T-cell (primary cell): ENCODE measurements at regions not wholly inside any gene's neighbourhood (a gene's known extent, or its start where the extent isn't known, plus 50 kb on each side); places are given as distances from the start of the nearest gene placed in this dataset.
"Not testable (repeated sequence)": the region's sequence is repeated elsewhere in the genome, so short reads cannot be mapped to it uniquely, and the experiment has no call there.

Experiments used
- ATAC-seq, 4 experiments: fragments of 200-7000 bp in 3 of 4; fragments of 150-1000 bp in 1 of 4; cut with Tn5 transposase; replicated peaks in 1 of 4; 1 replicate in 3 of 4; 2 replicates in 1 of 4; pipeline ENCODE4 v1.10.0; 2021; ENCODE audit warnings: moderate library complexity in 3 of 4, mild to moderate bottlenecking in 2 of 4, moderate number of reproducible peaks in 1 of 4
- CTCF ChIA-PET, 2 donors: fragments of 300-600 bp; sonication (Branson Sonifier 250); formaldehyde crosslinking; loops; one replicate each; lab custom pipeline; 2022; ENCODE audit warnings: antibody characterized with exemption in 2 of 2; lab: Charles Lee
- POLR2A ChIA-PET, 2 donors: fragments of 300-600 bp; sonication (Branson Sonifier 250); formaldehyde crosslinking; loops; one replicate each; lab custom pipeline; 2022; ENCODE audit warnings: antibody characterized with exemption in 2 of 2; lab: Charles Lee
- DNase-seq, 35 experiments: peaks; one replicate each; pipeline versions ENCODE4 v3.0.0 to v3.0.0-alpha.2; 2013 to 2023
- H3K27ac ChIP-seq: one replicate; pipeline ENCODE4 v1.5.1; 2013; ENCODE audit warnings: low read length
- H3K27me3 ChIP-seq, 2 experiments: replicated peaks in 1 of 2; 1 replicate in 1 of 2; 2 replicates in 1 of 2; pipeline versions ENCODE4 v1.6.1 to v1.7.0; 2013; ENCODE audit warnings: low read length in 1 of 2, mixed read lengths in 1 of 2; ENCODE audit not compliant: control insufficient read depth in 2 of 2, insufficient read depth in 2 of 2; ENCODE audit errors: extremely low read depth in 1 of 2
- H3K36me3 ChIP-seq, 2 donors: 1 replicate in 1 of 2; 2 replicates in 1 of 2; pipeline versions ENCODE4 v1.6.1 to v1.7.0; 2013; ENCODE audit warnings: low read length in 1 of 2; ENCODE audit not compliant: control insufficient read depth in 2 of 2, insufficient read depth in 1 of 2; ENCODE audit errors: extremely low read depth in 1 of 2
- H3K4me1 ChIP-seq, 2 experiments: 1 replicate in 1 of 2; 2 replicates in 1 of 2; pipeline versions ENCODE4 v1.6.1 to v1.7.0; 2013; ENCODE audit warnings: low read length in 2 of 2, mixed read lengths in 1 of 2; ENCODE audit not compliant: insufficient read depth in 2 of 2, control insufficient read depth in 1 of 2; ENCODE audit errors: extremely low read depth in 1 of 2
- H3K4me3 ChIP-seq, 2 donors: 1 replicate in 1 of 2; 2 replicates in 1 of 2; pipeline versions ENCODE4 v1.5.1 to v1.7.0; 2013; ENCODE audit warnings: mild to moderate bottlenecking in 2 of 2, low read length in 1 of 2, moderate library complexity in 1 of 2; ENCODE audit not compliant: control insufficient read depth in 1 of 2; ENCODE audit errors: extremely low read depth in 1 of 2
- H3K9me3 ChIP-seq: 2 replicates; pipeline ENCODE4 v1.7.0; 2013
- H3K27ac Mint-ChIP-seq, 2 donors: one replicate each; pipeline ENCODE4 v1.8.0; 2020 to 2021; ENCODE audit warnings: mild to moderate bottlenecking in 2 of 2, mixed read lengths in 2 of 2
- H3K27me3 Mint-ChIP-seq, 2 donors: one replicate each; pipeline ENCODE4 v1.8.0; 2021 to 2022; ENCODE audit warnings: mixed read lengths in 2 of 2
- H3K36me3 Mint-ChIP-seq: one replicate; pipeline ENCODE4 v1.8.0; 2021; ENCODE audit warnings: mixed read lengths
- H3K4me1 Mint-ChIP-seq, 3 donors: one replicate each; pipeline ENCODE4 v1.8.0; 2020 to 2022; ENCODE audit warnings: mixed read lengths in 3 of 3, mild to moderate bottlenecking in 1 of 3
- H3K4me3 Mint-ChIP-seq, 3 donors: one replicate each; pipeline ENCODE4 v1.8.0; 2020 to 2022; ENCODE audit warnings: mild to moderate bottlenecking in 3 of 3, mixed read lengths in 3 of 3, moderate library complexity in 3 of 3
- H3K9me3 Mint-ChIP-seq, 3 donors: one replicate each; pipeline ENCODE4 v1.8.0; 2020 to 2022; ENCODE audit warnings: mixed read lengths in 3 of 3
- WGBS: methylation state at CpG from one replicate; pipeline ENCODE4 v1.1.5; 2013; ENCODE audit warnings: missing lambda C conversion rate; ENCODE audit not compliant: insufficient coverage; 5-methylcytosine and 5-hydroxymethylcytosine counted together

- H3K27me3 Mint-ChIP-seq, DNase-seq, H3K9me3 ChIP-seq, H3K27ac Mint-ChIP-seq, CTCF ChIA-PET, H3K4me3 Mint-ChIP-seq, H3K4me1 ChIP-seq, H3K27ac ChIP-seq, POLR2A ChIA-PET, H3K36me3 Mint-ChIP-seq, H3K36me3 ChIP-seq, H3K27me3 ChIP-seq, H3K4me1 Mint-ChIP-seq, H3K4me3 ChIP-seq, ATAC-seq: not testable (repeated sequence)
- peaks cover 10 to 17% (median 13%) of the 10 kb centered on the region in 3 donors for H3K9me3 Mint-ChIP-seq
- WGBS, result no CpG with 5 or more reads among the region's 2 CpGs
Observed at GRCh38 chr1:219070395-219070794, 103.3 kb upstream of the LYPLAL1 start.

GRCh38 chr1:219071209-219071608 lies 102.5 kb upstream of the LYPLAL1 start:
- H3K27me3 Mint-ChIP-seq, result no peaks in the 10 kb centered on the region
- H3K9me3 ChIP-seq, result peaks cover 2% of the 10 kb centered on the region
- DNase-seq, result no peak
- H3K27me3 ChIP-seq, result no peaks in the 10 kb centered on the region
- ATAC-seq, result no peak
- no peak overlapping the region for H3K27ac ChIP-seq
- H3K4me3 ChIP-seq, result no peak overlapping the region
- ChIA-PET CTCF (no interaction called here), POLR2A (no interaction called here)
- no peak overlapping the region for H3K4me3 Mint-ChIP-seq
- H3K9me3 Mint-ChIP-seq, result peaks cover 10 to 17% (median 13%) of the 10 kb centered on the region in 3 donors
- H3K36me3 ChIP-seq, result no peaks in the 10 kb centered on the region
- no peaks in the 10 kb centered on the region for H3K4me1 Mint-ChIP-seq
- WGBS, result 41% methylated on average over 2 of the region's 4 CpGs
- H3K36me3 Mint-ChIP-seq, result no peaks in the 10 kb centered on the region
- H3K4me1 ChIP-seq, result no peaks in the 10 kb centered on the region
- no peak overlapping the region for H3K27ac Mint-ChIP-seq

DNA sequence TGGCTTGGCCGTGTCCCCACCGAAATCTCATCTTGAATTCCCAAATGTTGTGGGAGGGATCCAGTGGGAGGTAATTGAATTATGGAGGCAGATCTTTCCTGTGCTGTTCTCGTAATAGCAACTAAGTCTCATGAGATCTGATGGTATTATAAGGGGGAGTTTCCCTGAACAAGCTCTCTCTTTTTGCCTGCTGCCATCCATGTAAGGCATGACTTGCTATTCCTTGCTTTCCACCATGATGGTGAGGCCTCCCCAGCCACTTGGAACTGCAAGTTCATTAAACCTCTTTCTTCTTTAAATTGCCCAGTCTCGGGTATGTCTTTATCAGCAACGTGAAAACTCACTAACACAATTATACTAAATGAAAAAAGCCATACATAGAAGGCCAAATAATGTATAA lies 101.3 kb upstream of the LYPLAL1 start:
- no peak overlapping the region for H3K4me3 Mint-ChIP-seq
- H3K4me1 Mint-ChIP-seq, result no peaks in the 10 kb centered on the region
- H3K4me3 ChIP-seq, result no peak overlapping the region
- ATAC-seq, result no peak
- no peak for DNase-seq
- H3K27me3 Mint-ChIP-seq, result no peaks in the 10 kb centered on the region
- no peak overlapping the region for H3K27ac Mint-ChIP-seq
- ChIA-PET CTCF (no interaction called here), POLR2A (interaction anchor here in 1 of 2 donors (0.6 kb wide), 1 partner anchor 26 kb away, joined by 3 read pairs; no protein-coding TSS in a partner anchor)
- H3K4me1 ChIP-seq, result no peaks in the 10 kb centered on the region
- peaks cover 2% of the 10 kb centered on the region for H3K9me3 ChIP-seq
- 60% methylated on average over 1 of the region's 5 CpGs for WGBS
- H3K27me3 ChIP-seq, result no peaks in the 10 kb centered on the region
- no peaks in the 10 kb centered on the region for H3K36me3 Mint-ChIP-seq
- H3K27ac ChIP-seq, result no peak overlapping the region
- peaks cover 10 to 17% (median 13%) of the 10 kb centered on the region in 3 donors for H3K9me3 Mint-ChIP-seq
- H3K36me3 ChIP-seq, result no peaks in the 10 kb centered on the region

DNA sequence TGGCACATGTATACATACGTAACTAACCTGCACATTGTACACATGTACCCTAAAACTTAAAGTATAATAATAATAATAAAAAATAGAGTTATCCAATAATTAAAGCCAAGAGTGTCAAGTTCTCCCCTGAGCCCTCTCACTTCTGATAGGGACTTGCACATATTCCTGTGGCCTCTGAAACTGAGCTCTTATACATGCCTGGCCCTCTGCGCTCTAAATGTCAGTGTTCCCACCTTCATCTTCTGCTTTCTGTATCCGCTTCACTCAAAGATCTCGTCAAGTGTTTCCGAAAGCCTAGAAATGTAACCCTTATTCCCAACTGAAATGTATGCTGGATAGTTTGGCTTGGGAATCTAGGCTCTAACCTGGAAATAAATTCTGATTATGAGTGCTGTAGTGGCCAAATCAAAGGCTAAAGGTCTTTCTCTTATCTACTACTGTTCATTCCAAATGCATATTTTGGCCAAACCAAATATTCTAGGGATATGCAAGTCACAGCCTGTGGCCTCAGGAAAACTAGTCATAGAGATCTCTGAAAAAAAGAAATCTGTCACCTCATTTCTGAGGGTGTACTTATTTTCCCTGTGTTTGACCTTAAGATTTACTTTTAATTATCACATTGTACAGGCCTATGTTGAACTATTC lies 99.5 kb upstream of the LYPLAL1 start:
- Mint-ChIP-seq H3K4me3 (no peak overlapping the region), H3K36me3 (no peaks in the 10 kb centered on the region), H3K27ac (no peak overlapping the region), H3K27me3 (no peaks in the 10 kb centered on the region), H3K9me3 (peaks cover 10 to 17% (median 17%) of the 10 kb centered on the region in 3 donors), H3K4me1 (no peaks in the 10 kb centered on the region)
- Histone ChIP-seq H3K4me3 (no peak overlapping the region), H3K27me3 (no peaks in the 10 kb centered on the region), H3K36me3 (no peaks in the 10 kb centered on the region), H3K4me1 (no peaks in the 10 kb centered on the region), H3K27ac (no peak overlapping the region), H3K9me3 (peaks cover 2% of the 10 kb centered on the region)
- CTCF ChIA-PET, result no interaction called here
- no peak for DNase-seq
- no CpG with 5 or more reads among the region's 5 CpGs for WGBS
- ATAC-seq, result no peak
- POLR2A ChIA-PET, result no interaction called here

DNA sequence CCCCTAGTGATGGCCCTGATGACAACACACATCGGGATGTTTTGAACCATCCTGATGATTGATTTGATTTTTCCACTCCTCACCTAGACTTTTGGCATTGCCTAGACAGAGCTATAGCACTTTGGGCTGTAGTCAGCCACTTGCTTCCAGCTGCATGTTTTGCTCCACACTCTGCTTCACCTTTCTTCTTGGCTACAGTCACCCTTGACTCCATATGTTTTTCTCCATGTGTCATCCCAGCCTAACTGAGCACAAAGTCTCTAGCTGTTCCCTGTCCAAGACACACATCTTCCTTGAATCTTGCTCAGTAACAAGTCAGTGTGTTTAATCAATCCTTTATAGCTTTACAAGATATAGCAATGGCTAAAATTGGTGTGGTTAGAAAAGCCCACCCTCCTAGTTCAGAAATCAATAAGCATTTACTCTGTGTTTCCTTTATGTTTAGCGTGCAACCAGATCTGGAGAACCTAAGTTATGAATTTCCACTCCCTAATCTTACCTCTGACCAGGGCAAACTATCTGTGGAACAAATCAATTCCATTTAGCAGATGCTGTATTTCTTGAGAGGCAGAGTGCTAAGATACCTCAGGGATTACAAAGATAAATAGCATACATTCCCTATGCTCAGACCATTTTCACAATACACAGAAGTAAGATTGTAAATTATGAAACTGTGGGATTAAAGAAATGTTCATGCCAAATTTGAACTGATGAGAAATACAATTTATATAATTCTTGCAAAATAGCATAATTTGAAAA lies 98.4 kb upstream of the LYPLAL1 start:
- peaks cover 2% of the 10 kb centered on the region for H3K9me3 ChIP-seq
- ChIA-PET POLR2A (no interaction called here), CTCF (no interaction called here)
- H3K27ac Mint-ChIP-seq, result no peak overlapping the region
- H3K4me3 ChIP-seq, result no peak overlapping the region
- H3K9me3 Mint-ChIP-seq, result peaks cover 10 to 20% (median 17%) of the 10 kb centered on the region in 3 donors
- no peaks in the 10 kb centered on the region for H3K36me3 Mint-ChIP-seq
- no peak overlapping the region for H3K27ac ChIP-seq
- no peaks in the 10 kb centered on the region for H3K27me3 ChIP-seq
- no peaks in the 10 kb centered on the region for H3K36me3 ChIP-seq
- DNase-seq (no peak), ATAC-seq (no peak)
- H3K4me1 Mint-ChIP-seq, result no peaks in the 10 kb centered on the region
- WGBS, result 88% methylated on average over 1 of the region's 2 CpGs
- H3K27me3 Mint-ChIP-seq, result no peaks in the 10 kb centered on the region
- H3K4me1 ChIP-seq, result no peaks in the 10 kb centered on the region
- no peak overlapping the region for H3K4me3 Mint-ChIP-seq

- H3K4me3 Mint-ChIP-seq, result no peak overlapping the region
- H3K27ac Mint-ChIP-seq, result no peak overlapping the region
- peaks cover 4 to 13% (median 11%) of the 10 kb centered on the region in 3 donors for H3K9me3 Mint-ChIP-seq
- Histone ChIP-seq H3K27ac (no peak overlapping the region), H3K9me3 (peaks cover 2% of the 10 kb centered on the region), H3K4me3 (no peak overlapping the region), H3K36me3 (no peaks in the 10 kb centered on the region), H3K27me3 (no peaks in the 10 kb centered on the region), H3K4me1 (no peaks in the 10 kb centered on the region)
- ChIA-PET POLR2A (no interaction called here), CTCF (interaction anchor here in 1 of 2 donors (1.4 kb wide), 1 partner anchor 8 kb away, joined by 6 read pairs; no protein-coding TSS in a partner anchor)
- ATAC-seq (no peak), DNase-seq (no peak)
- no peaks in the 10 kb centered on the region for H3K27me3 Mint-ChIP-seq
- no CpG with 5 or more reads among the region's 1 CpG for WGBS
- no peaks in the 10 kb centered on the region for H3K36me3 Mint-ChIP-seq
- H3K4me1 Mint-ChIP-seq, result no peaks in the 10 kb centered on the region
Observed at GRCh38 chr1:219076326-219076937, 97.2 kb upstream of the LYPLAL1 start.
